GM12878 (cell line): ENCODE measurements at regions not wholly inside any gene's neighbourhood (a gene's known extent, or its start where the extent isn't known, plus 50 kb on each side); places are given as distances from the start of the nearest gene placed in this dataset.

Source experiments
- ATAC-seq: fragments of 200-7000 bp; cut with Tn5 transposase; 3 replicates; pipeline ENCODE4 v1.9.1; 2020; ENCODE audit warnings: mild to moderate bottlenecking, moderate library complexity
- BruUV-seq: library from RNA; stranded (reverse); fragments of 400-500 nt; replicated peaks from 2 replicates; lab custom pipeline; 2021; lab: Mats Ljungman, UMichigan
- CTCF ChIA-PET: fragments of 300-600 bp; sonication (Branson Sonifier 250); formaldehyde crosslinking; extraction: SDS; loops from one replicate; lab custom pipeline; 2021; ENCODE audit warnings: inconsistent platforms; lab: Yijun Ruan, JAX
- POLR2A ChIA-PET: fragments of 350-600 bp; formaldehyde crosslinking; extraction: SDS; loops from one replicate; lab custom pipeline; 2021; ENCODE audit warnings: inconsistent platforms; lab: Charles Lee
- RAD21 ChIA-PET: fragments of 300-600 bp; sonication (Branson Sonifier 250); formaldehyde crosslinking; loops from one replicate; lab custom pipeline; 2023; ENCODE audit warnings: antibody characterized with exemption; ENCODE audit not compliant: unreplicated experiment; lab: Charles Lee
- SMC1A ChIA-PET: fragments of 300-600 bp; sonication (Branson Sonifier 250); formaldehyde crosslinking; loops from one replicate; lab custom pipeline; 2023; ENCODE audit not compliant: unreplicated experiment, uncharacterized antibody; lab: Charles Lee
- DNase-seq: peaks from one replicate; pipeline ENCODE4 v3.0.0-alpha.2; 2011; ENCODE audit warnings: low read depth, low spot score
- FAIRE-seq: peaks from 3 replicates; lab custom pipeline; 2011; peaks lifted over from hg19 to GRCh38; lab: Jason Lieb, UNC
- H2AFZ ChIP-seq: 2 replicates; pipeline ENCODE4 v1.6.0; 2011; ENCODE audit warnings: low read depth, low read length, control low read depth; ENCODE audit not compliant: control insufficient read depth
- H3K27ac ChIP-seq: 2 replicates; pipeline ENCODE4 v1.5.1; 2011; ENCODE audit warnings: control low read depth; ENCODE audit not compliant: control insufficient read depth, insufficient read depth
- H3K27me3 ChIP-seq, 2 experiments: replicated peaks in 1 of 2; 2 replicates each; pipeline versions ENCODE4 v1.6.0 to v1.6.1; 2011; ENCODE audit warnings: low read length in 1 of 2; ENCODE audit not compliant: control insufficient read depth in 2 of 2, insufficient read depth in 2 of 2
- H3K36me3 ChIP-seq, 2 experiments: 2 replicates each; pipeline ENCODE4 v1.5.1; 2011; ENCODE audit warnings: low read length in 1 of 2; ENCODE audit not compliant: control insufficient read depth in 2 of 2, insufficient read depth in 2 of 2
- H3K4me1 ChIP-seq: 2 replicates; pipeline ENCODE4 v1.6.1; 2011; ENCODE audit warnings: mild to moderate bottlenecking, low read length, moderate library complexity, mixed read lengths; ENCODE audit not compliant: control insufficient read depth, insufficient read depth
- H3K4me2 ChIP-seq: 2 replicates; pipeline ENCODE4 v1.6.0; 2011; ENCODE audit warnings: control low read depth; ENCODE audit not compliant: control insufficient read depth, insufficient read depth
- H3K4me3 ChIP-seq: fragments of 200-600 bp; sonication (generic); 2 replicates; pipeline ENCODE4 v1.5.1; 2016
- H3K79me2 ChIP-seq: 2 replicates; pipeline ENCODE4 v1.6.0; 2011; ENCODE audit warnings: low read length; ENCODE audit not compliant: control insufficient read depth, insufficient read depth
- H3K9ac ChIP-seq: 2 replicates; pipeline ENCODE4 v1.8.0; 2011; ENCODE audit warnings: low read length, control low read depth, mixed read lengths; ENCODE audit not compliant: control insufficient read depth, insufficient read depth
- H3K9me3 ChIP-seq: replicated peaks from 3 replicates; pipeline ENCODE4 v1.5.1; 2011; ENCODE audit warnings: mild to moderate bottlenecking, low read length; ENCODE audit not compliant: control insufficient read depth, insufficient read depth
- H4K20me1 ChIP-seq: 2 replicates; pipeline ENCODE4 v1.6.0; 2011; ENCODE audit not compliant: control insufficient read depth, insufficient read depth
- ATF2 ChIP-seq: IDR thresholded peaks from 2 replicates; pipeline ENCODE4 v1.6.1; 2012; ENCODE audit warnings: low read length, inconsistent platforms
- EED ChIP-seq: sonication (generic); IDR thresholded peaks from 2 replicates; pipeline ENCODE4 v1.6.1; 2016; ENCODE audit warnings: antibody characterized with exemption, low read depth
- MEF2B ChIP-seq: fragments of 450-650 bp; IDR thresholded peaks from 2 replicates; pipeline ENCODE4 v1.6.1; 2018; ENCODE audit warnings: mild to moderate bottlenecking, moderate library complexity; ENCODE audit not compliant: partially characterized antibody, poor library complexity, severe bottlenecking
- MXI1 ChIP-seq: fragments of 150-350 bp; IDR thresholded peaks from 2 replicates; pipeline ENCODE4 v1.6.1; 2011; ENCODE audit warnings: low read depth, mild to moderate bottlenecking, inconsistent platforms, low read length, improper control_type of control experiment
- POLR2AphosphoS2 ChIP-seq: IDR thresholded peaks from 2 replicates; pipeline ENCODE4 v1.6.1; 2011; ENCODE audit warnings: low read depth, mild to moderate bottlenecking, low read length, improper control_type of control experiment, moderate library complexity
- PRDM15 ChIP-seq: fragments of 450-650 bp; formaldehyde crosslinking; IDR thresholded peaks from 2 replicates; pipeline ENCODE4 v1.4.0; 2020; ENCODE audit warnings: mild to moderate bottlenecking, moderate library complexity
- RCOR1 ChIP-seq: conservative IDR thresholded peaks from 2 replicates; pipeline ENCODE4 v1.6.1; 2012; ENCODE audit warnings: low read depth, low read length, improper control_type of control experiment
- TARDBP ChIP-seq: IDR thresholded peaks from 2 replicates; pipeline ENCODE4 v1.6.1; 2016; ENCODE audit warnings: borderline replicate concordance
- ZBTB11 ChIP-seq: fragments of 450-650 bp; formaldehyde crosslinking; IDR thresholded peaks from 2 replicates; pipeline ENCODE4 v1.5.0; 2022; ENCODE audit warnings: mild to moderate bottlenecking, missing genetic modification characterization
- WGBS: methylation state at CpG from one replicate; pipeline ENCODE4 v1.1.6; 2016; ENCODE audit warnings: low lambda C conversion rate; ENCODE audit not compliant: insufficient replicate concordance, insufficient coverage; ENCODE audit errors: missing lambda C conversion rate; 5-methylcytosine and 5-hydroxymethylcytosine counted together
- in situ Hi-C: fragments of 300-500 bp; cut with MboI; formaldehyde crosslinking; loops from 9 replicates; pipeline ENCODE4 v1.14.3; 2018; ENCODE audit warnings: mixed read lengths
- intact Hi-C: fragments of 100-400 bp; cut with micrococcal nuclease; formaldehyde crosslinking; loops from one replicate; pipeline ENCODE4 v1.14.2; 2022; ENCODE audit not compliant: unreplicated experiment
- TF ChIP-seq, protein P1 (sequence below): IDR thresholded peaks from 2 replicates; pipeline ENCODE4 v1.6.1; 2012; ENCODE audit warnings: low read depth, low read length, improper control_type of control experiment
- TF ChIP-seq, protein P2 (sequence below): fragments of 450-650 bp; formaldehyde crosslinking; IDR thresholded peaks from 2 replicates; pipeline ENCODE4 v1.4.0; 2022; ENCODE audit warnings: mild to moderate bottlenecking, moderate library complexity

GRCh38 chr18:43531438-43531837 is 254.1 kb upstream of the SYT4 start:
- intact Hi-C loops (no loop called here), in situ Hi-C loops (no loop called here)
- SMC1A ChIA-PET = no interaction called here
- BruUV-seq = no TSS peak
- H3K4me3 ChIP-seq = no peak overlapping the region
- WGBS = 75% methylated on average over 3 of the region's 3 CpGs
- ATAC-seq = no peak
- no peaks in the 10 kb centered on the region for H3K27me3 ChIP-seq
- no peak for FAIRE-seq
- H3K79me2 ChIP-seq = no peaks in the 10 kb centered on the region
- H3K9me3 ChIP-seq = no peaks in the 10 kb centered on the region
- no peak overlapping the region for H3K4me2 ChIP-seq
- CTCF ChIA-PET = no interaction called here
- H3K9ac ChIP-seq = no peak overlapping the region
- no peaks in the 10 kb centered on the region for H3K36me3 ChIP-seq
- no peak overlapping the region for H2AFZ ChIP-seq
- POLR2A ChIA-PET = no interaction called here
- RAD21 ChIA-PET = no interaction called here
- no peak for DNase-seq
- H3K27ac ChIP-seq = no peak overlapping the region
- no peaks in the 10 kb centered on the region for H4K20me1 ChIP-seq
- H3K4me1 ChIP-seq = no peaks in the 10 kb centered on the region
- TF ChIP-seq MEF2B (no peak), ATF2 (no peak), PRDM15 (CRISPR knock-in tag) (no peak), TARDBP (no peak), ZBTB11 (CRISPR knock-in tag) (no peak), POLR2AphosphoS2 (no peak), MXI1 (no peak), RCOR1 (no peak), EED (no peak)
- TF ChIP-seq, protein P1, sequence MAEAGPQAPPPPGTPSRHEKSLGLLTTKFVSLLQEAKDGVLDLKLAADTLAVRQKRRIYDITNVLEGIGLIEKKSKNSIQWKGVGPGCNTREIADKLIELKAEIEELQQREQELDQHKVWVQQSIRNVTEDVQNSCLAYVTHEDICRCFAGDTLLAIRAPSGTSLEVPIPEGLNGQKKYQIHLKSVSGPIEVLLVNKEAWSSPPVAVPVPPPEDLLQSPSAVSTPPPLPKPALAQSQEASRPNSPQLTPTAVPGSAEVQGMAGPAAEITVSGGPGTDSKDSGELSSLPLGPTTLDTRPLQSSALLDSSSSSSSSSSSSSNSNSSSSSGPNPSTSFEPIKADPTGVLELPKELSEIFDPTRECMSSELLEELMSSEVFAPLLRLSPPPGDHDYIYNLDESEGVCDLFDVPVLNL = no peak
- TF ChIP-seq, protein P2, sequence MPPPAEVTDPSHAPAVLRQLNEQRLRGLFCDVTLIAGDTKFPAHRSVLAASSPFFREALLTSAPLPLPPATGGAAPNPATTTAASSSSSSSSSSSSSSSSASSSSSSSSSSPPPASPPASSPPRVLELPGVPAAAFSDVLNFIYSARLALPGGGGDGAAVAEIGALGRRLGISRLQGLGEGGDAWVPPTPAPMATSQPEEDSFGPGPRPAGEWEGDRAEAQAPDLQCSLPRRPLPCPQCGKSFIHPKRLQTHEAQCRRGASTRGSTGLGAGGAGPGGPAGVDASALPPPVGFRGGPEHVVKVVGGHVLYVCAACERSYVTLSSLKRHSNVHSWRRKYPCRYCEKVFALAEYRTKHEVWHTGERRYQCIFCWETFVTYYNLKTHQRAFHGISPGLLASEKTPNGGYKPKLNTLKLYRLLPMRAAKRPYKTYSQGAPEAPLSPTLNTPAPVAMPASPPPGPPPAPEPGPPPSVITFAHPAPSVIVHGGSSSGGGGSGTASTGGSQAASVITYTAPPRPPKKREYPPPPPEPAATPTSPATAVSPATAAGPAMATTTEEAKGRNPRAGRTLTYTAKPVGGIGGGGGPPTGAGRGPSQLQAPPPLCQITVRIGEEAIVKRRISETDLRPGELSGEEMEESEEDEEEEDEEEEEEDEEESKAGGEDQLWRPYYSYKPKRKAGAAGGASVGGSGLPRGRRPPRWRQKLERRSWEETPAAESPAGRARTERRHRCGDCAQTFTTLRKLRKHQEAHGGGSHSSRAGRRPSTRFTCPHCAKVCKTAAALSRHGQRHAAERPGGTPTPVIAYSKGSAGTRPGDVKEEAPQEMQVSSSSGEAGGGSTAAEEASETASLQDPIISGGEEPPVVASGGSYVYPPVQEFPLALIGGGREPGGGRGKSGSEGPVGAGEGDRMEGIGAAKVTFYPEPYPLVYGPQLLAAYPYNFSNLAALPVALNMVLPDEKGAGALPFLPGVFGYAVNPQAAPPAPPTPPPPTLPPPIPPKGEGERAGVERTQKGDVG (CRISPR knock-in tag) = no peak
